Progenitor cell of endocrine pancreas (in vitro differentiated cells): ENCODE measurements at regions not wholly inside any gene's neighbourhood (a gene's known extent, or its start where the extent isn't known, plus 50 kb on each side); places are given as distances from the start of the nearest gene placed in this dataset.

Experiments
- DNase-seq: peaks from one replicate; pipeline ENCODE4 v3.0.0; 2021; ENCODE audit warnings: low spot score; ENCODE audit not compliant: unreplicated experiment
- H3K27ac Mint-ChIP-seq: 2 replicates; pipeline ENCODE4 v1.8.0; 2021; ENCODE audit warnings: mild to moderate bottlenecking, moderate library complexity, mixed read lengths
- H3K27me3 Mint-ChIP-seq: 2 replicates; pipeline ENCODE4 v1.8.0; 2021; ENCODE audit warnings: mixed read lengths
- H3K36me3 Mint-ChIP-seq: 2 replicates; pipeline ENCODE4 v1.8.0; 2022; ENCODE audit warnings: mixed read lengths; ENCODE audit not compliant: insufficient read depth
- H3K4me1 Mint-ChIP-seq: 2 replicates; pipeline ENCODE4 v1.8.0; 2021; ENCODE audit warnings: low read depth, mixed read lengths
- H3K4me3 Mint-ChIP-seq: 2 replicates; pipeline ENCODE4 v1.8.0; 2021; ENCODE audit warnings: low read depth, mild to moderate bottlenecking, moderate library complexity, mixed read lengths
- H3K9me3 Mint-ChIP-seq: 2 replicates; pipeline ENCODE4 v1.8.0; 2021; ENCODE audit warnings: low read depth, mixed read lengths
- TF ChIP-seq, protein P1 (sequence below): fragments of 200-600 bp; sonication (generic); IDR thresholded peaks from one replicate; pipeline ENCODE4 v1.5.0; 2021; ENCODE audit warnings: antibody characterized with exemption, mild to moderate bottlenecking; ENCODE audit not compliant: unreplicated experiment

DNA sequence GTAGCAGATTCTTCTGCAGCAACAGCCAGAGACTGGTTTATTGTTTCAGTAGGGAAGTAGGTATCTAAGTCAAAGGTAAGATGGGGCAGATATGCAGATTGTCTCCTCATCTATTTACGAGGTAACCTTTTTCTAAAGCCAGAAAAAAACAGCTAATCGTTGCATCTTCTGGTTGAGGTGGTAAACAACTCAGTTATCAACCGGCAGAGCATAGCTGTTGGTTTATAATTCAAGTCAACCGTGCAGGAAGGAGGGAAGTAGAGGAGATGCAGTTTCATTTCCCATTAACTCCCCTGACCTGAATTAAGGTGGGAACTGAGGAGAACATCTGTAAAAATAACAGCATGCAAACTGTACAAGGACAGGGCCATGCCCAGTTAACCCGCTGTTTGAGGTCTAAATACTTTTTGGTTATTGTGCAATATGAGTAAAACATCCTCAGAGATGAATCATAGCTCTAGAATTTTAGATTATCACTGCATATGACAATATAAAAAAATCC, 156.5 kb upstream of the ITGB1 start:
- no peak overlapping the region for H3K27ac Mint-ChIP-seq
- H3K27me3 Mint-ChIP-seq = no peaks in the 10 kb centered on the region
- TF ChIP-seq, protein P1, sequence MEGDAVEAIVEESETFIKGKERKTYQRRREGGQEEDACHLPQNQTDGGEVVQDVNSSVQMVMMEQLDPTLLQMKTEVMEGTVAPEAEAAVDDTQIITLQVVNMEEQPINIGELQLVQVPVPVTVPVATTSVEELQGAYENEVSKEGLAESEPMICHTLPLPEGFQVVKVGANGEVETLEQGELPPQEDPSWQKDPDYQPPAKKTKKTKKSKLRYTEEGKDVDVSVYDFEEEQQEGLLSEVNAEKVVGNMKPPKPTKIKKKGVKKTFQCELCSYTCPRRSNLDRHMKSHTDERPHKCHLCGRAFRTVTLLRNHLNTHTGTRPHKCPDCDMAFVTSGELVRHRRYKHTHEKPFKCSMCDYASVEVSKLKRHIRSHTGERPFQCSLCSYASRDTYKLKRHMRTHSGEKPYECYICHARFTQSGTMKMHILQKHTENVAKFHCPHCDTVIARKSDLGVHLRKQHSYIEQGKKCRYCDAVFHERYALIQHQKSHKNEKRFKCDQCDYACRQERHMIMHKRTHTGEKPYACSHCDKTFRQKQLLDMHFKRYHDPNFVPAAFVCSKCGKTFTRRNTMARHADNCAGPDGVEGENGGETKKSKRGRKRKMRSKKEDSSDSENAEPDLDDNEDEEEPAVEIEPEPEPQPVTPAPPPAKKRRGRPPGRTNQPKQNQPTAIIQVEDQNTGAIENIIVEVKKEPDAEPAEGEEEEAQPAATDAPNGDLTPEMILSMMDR = no peak
- H3K36me3 Mint-ChIP-seq = no peaks in the 10 kb centered on the region
- no peaks in the 10 kb centered on the region for H3K9me3 Mint-ChIP-seq
- H3K4me3 Mint-ChIP-seq = no peak overlapping the region
- H3K4me1 Mint-ChIP-seq = peaks cover 10% of the 10 kb centered on the region
- no peak for DNase-seq

- DNase-seq = no peak
- Mint-ChIP-seq H3K27me3 (no peaks in the 10 kb centered on the region), H3K36me3 (no peaks in the 10 kb centered on the region), H3K4me1 (peaks cover 10% of the 10 kb centered on the region), H3K4me3 (no peak overlapping the region), H3K27ac (no peak overlapping the region), H3K9me3 (no peaks in the 10 kb centered on the region)
- TF ChIP-seq, protein P1 = no peak
Observed at GRCh38 chr10:33113466-33113865, 155.4 kb upstream of the ITGB1 start.

- Mint-ChIP-seq H3K4me1 (peaks cover 10% of the 10 kb centered on the region), H3K27ac (no peak overlapping the region), H3K4me3 (no peak overlapping the region), H3K9me3 (no peaks in the 10 kb centered on the region), H3K36me3 (no peaks in the 10 kb centered on the region), H3K27me3 (no peaks in the 10 kb centered on the region)
- TF ChIP-seq, protein P1 = no peak
- DNase-seq = no peak
Observed at GRCh38 chr10:33112831-33113455, 154.9 kb upstream of the ITGB1 start.

DNA sequence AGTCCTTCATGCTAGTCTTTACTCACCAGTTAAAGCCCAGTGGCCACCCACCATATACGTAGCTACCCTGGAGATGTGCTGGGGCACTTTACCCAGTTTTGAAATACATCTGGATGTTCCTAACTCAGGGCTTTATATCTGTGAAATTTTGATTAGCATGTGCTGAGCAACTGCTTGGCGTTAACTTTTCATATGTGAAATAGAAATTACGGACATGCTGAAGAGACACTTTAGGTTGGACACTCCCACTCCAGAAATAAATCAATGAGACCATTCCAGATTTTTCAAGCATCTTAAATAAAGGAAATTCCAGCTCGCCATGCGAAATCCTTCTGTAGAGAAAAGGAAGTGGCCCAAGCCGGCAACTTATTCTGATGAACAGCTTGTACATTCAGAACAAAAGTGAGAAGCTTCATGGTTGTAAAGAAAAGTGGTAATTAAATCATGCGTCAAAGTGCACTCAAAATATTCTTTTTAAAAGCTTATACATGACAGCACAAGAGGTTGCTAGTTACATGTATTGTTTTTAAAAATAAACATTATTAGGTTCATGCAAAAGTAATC, 153.5 kb upstream of the ITGB1 start:
- Mint-ChIP-seq H3K4me1 (peaks cover 9% of the 10 kb centered on the region), H3K27ac (no peak overlapping the region), H3K27me3 (peaks cover 8% of the 10 kb centered on the region), H3K36me3 (no peaks in the 10 kb centered on the region), H3K4me3 (no peak overlapping the region), H3K9me3 (no peaks in the 10 kb centered on the region)
- no peak for DNase-seq
- TF ChIP-seq, protein P1 = no peak

GRCh38 chr10:33109788-33110469, 151.9 kb upstream of the ITGB1 start:
- no peaks in the 10 kb centered on the region for H3K36me3 Mint-ChIP-seq
- no peak overlapping the region for H3K4me3 Mint-ChIP-seq
- H3K4me1 Mint-ChIP-seq = peaks cover 4% of the 10 kb centered on the region
- TF ChIP-seq, protein P1 = no peak
- H3K27me3 Mint-ChIP-seq = peaks cover 8% of the 10 kb centered on the region
- no peaks in the 10 kb centered on the region for H3K9me3 Mint-ChIP-seq
- H3K27ac Mint-ChIP-seq = no peak overlapping the region
- DNase-seq = no peak
